Thymus (tissue), 11 donors: ENCODE measurements at regions not wholly inside any gene's neighbourhood (a gene's known extent, or its start where the extent isn't known, plus 50 kb on each side); places are given as distances from the start of the nearest gene placed in this dataset.

Source experiments
- DNase-seq, 9 donors: peaks; one replicate each; pipeline ENCODE4 v3.0.0-alpha.2; 2013; ENCODE audit warnings: low spot score in 9 of 9, low read depth in 6 of 9, missing footprints in 1 of 9
- H3K27ac ChIP-seq, 2 donors: one replicate each; pipeline ENCODE4 v1.5.1; 2013; ENCODE audit warnings: control low read depth in 1 of 2, low read depth in 1 of 2, low read length in 1 of 2, mild to moderate bottlenecking in 1 of 2, moderate library complexity in 1 of 2
- H3K27me3 ChIP-seq, 2 donors: one replicate each; pipeline ENCODE4 v1.5.1; 2013; ENCODE audit warnings: low read length in 1 of 2; ENCODE audit not compliant: control insufficient read depth in 2 of 2, insufficient read depth in 1 of 2
- H3K36me3 ChIP-seq, 2 donors: one replicate each; pipeline ENCODE4 v1.5.1; 2013; ENCODE audit warnings: low read length in 1 of 2, mild to moderate bottlenecking in 1 of 2, moderate library complexity in 1 of 2; ENCODE audit not compliant: control insufficient read depth in 2 of 2, insufficient read depth in 2 of 2
- H3K4me1 ChIP-seq, 2 donors: one replicate each; pipeline ENCODE4 v1.5.1; 2013; ENCODE audit warnings: low read length in 2 of 2; ENCODE audit not compliant: control insufficient read depth in 2 of 2, insufficient read depth in 2 of 2
- H3K4me3 ChIP-seq, 2 donors: one replicate each; pipeline ENCODE4 v1.5.1; 2013; ENCODE audit warnings: low read length in 2 of 2, control low read depth in 1 of 2, mild to moderate bottlenecking in 1 of 2
- H3K9me3 ChIP-seq, 2 donors: one replicate each; pipeline ENCODE4 v1.5.1; 2013; ENCODE audit warnings: low read length in 1 of 2, mild to moderate bottlenecking in 1 of 2; ENCODE audit not compliant: control insufficient read depth in 2 of 2, insufficient read depth in 1 of 2
- WGBS: extraction: QIAGEN DNeasy Blood & Tissue Kit; methylation state at CpG from one replicate; pipeline ENCODE4 v1.1.7; 2013; 5-methylcytosine and 5-hydroxymethylcytosine counted together
- donor health status: healthy.

GRCh38 chr13:37407156-37407555 lies 191.4 kb downstream of the POSTN start:
- H3K36me3 ChIP-seq, result no peaks in the 10 kb centered on the region
- no peak for DNase-seq
- H3K4me1 ChIP-seq, result no peaks in the 10 kb centered on the region
- no peak overlapping the region for H3K4me3 ChIP-seq
- H3K27me3 ChIP-seq, result no peaks in the 10 kb centered on the region
- no peak overlapping the region for H3K27ac ChIP-seq
- WGBS, result 91% methylated on average over 4 of the region's 4 CpGs
- no peaks in the 10 kb centered on the region for H3K9me3 ChIP-seq

DNA sequence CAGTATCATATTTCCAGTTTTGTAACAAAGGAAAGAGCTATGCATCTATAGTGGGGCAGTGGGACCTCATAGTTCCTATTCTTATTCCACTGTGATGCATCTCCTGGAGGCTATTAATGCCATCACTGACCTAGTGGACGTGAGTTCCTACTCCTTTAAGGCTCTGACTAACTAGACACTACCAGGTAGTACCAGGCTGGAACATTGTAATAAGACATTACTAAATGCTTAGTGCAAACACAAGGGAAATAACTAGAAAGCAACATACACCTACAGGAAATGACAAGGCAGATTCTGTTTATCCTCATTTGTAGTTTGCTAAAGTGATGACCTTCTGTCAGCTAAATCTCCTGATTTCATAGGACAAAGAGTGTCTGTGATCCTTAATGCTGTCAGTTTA lies 192.5 kb downstream of the POSTN start:
- WGBS, result 74% methylated on average over 1 of the region's 1 CpG
- DNase-seq, result no peak
- H3K27me3 ChIP-seq, result no peaks in the 10 kb centered on the region
- no peaks in the 10 kb centered on the region for H3K9me3 ChIP-seq
- H3K4me1 ChIP-seq, result no peaks in the 10 kb centered on the region
- H3K27ac ChIP-seq, result no peak overlapping the region
- H3K4me3 ChIP-seq, result no peak overlapping the region
- no peaks in the 10 kb centered on the region for H3K36me3 ChIP-seq

GRCh38 chr13:37403776-37404527 lies 194.6 kb downstream of the POSTN start:
- Histone ChIP-seq H3K4me1 (no peaks in the 10 kb centered on the region), H3K9me3 (no peaks in the 10 kb centered on the region), H3K27ac (no peak overlapping the region), H3K36me3 (no peaks in the 10 kb centered on the region), H3K27me3 (no peaks in the 10 kb centered on the region), H3K4me3 (no peak overlapping the region)
- DNase-seq, result no peak
- 70% methylated on average over 7 of the region's 7 CpGs for WGBS

GRCh38 chr13:37401721-37402120 lies 196.8 kb downstream of the POSTN start:
- no peaks in the 10 kb centered on the region for H3K9me3 ChIP-seq
- no peak overlapping the region for H3K27ac ChIP-seq
- H3K27me3 ChIP-seq, result no peaks in the 10 kb centered on the region
- no peak for DNase-seq
- no peak overlapping the region for H3K4me3 ChIP-seq
- no peaks in the 10 kb centered on the region for H3K36me3 ChIP-seq
- H3K4me1 ChIP-seq, result no peaks in the 10 kb centered on the region

- Histone ChIP-seq H3K27ac (no peak overlapping the region), H3K4me1 (no peaks in the 10 kb centered on the region), H3K27me3 (no peaks in the 10 kb centered on the region), H3K4me3 (no peak overlapping the region), H3K36me3 (no peaks in the 10 kb centered on the region), H3K9me3 (peaks cover 0 to 16% of the 10 kb centered on the region in 2 donors)
- DNase-seq, result no peak
- 95% methylated on average over 3 of the region's 3 CpGs for WGBS
Observed at GRCh38 chr13:37397535-37397934, 201.0 kb downstream of the POSTN start.

GRCh38 chr13:37395544-37395943 lies 203.0 kb downstream of the POSTN start:
- WGBS, result 92% methylated on average over 3 of the region's 3 CpGs
- Histone ChIP-seq H3K4me1 (no peaks in the 10 kb centered on the region), H3K27ac (no peak overlapping the region), H3K36me3 (no peaks in the 10 kb centered on the region), H3K27me3 (no peaks in the 10 kb centered on the region), H3K4me3 (no peak overlapping the region), H3K9me3 (peaks cover 0 to 16% of the 10 kb centered on the region in 2 donors)
- DNase-seq, result no peak

- Histone ChIP-seq H3K36me3 (no peaks in the 10 kb centered on the region), H3K27me3 (no peaks in the 10 kb centered on the region), H3K27ac (no peak overlapping the region), H3K4me3 (no peak overlapping the region), H3K9me3 (peaks cover 0 to 16% of the 10 kb centered on the region in 2 donors), H3K4me1 (no peaks in the 10 kb centered on the region)
- DNase-seq, result no peak
- 93% methylated on average over 3 of the region's 3 CpGs for WGBS
Observed at GRCh38 chr13:37392389-37392788, 206.2 kb downstream of the POSTN start.

DNA sequence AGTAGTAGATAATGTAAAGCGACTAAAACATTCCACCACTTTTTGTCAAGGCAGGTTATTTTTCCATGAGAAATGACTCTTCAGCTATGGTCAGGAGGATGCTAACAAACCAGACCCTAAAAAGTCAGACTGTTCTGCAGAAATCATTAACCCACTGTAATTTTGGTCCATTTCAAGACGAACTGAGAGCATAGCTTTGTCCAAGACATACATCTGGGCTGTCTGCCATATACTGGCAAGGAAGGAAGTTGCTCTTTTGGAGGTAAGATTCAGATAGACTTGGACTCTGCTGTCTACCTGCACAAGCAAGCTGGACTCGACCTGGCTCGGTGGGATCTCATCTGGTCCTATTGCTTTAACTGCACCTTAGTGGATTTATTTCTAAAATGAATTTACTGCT lies 207.8 kb downstream of the POSTN start:
- no peaks in the 10 kb centered on the region for H3K4me1 ChIP-seq
- no peaks in the 10 kb centered on the region for H3K27me3 ChIP-seq
- 92% methylated on average over 4 of the region's 4 CpGs for WGBS
- no peak for DNase-seq
- H3K36me3 ChIP-seq, result no peaks in the 10 kb centered on the region
- H3K9me3 ChIP-seq, result peaks cover 0 to 16% of the 10 kb centered on the region in 2 donors
- no peak overlapping the region for H3K4me3 ChIP-seq
- H3K27ac ChIP-seq, result no peak overlapping the region

DNA sequence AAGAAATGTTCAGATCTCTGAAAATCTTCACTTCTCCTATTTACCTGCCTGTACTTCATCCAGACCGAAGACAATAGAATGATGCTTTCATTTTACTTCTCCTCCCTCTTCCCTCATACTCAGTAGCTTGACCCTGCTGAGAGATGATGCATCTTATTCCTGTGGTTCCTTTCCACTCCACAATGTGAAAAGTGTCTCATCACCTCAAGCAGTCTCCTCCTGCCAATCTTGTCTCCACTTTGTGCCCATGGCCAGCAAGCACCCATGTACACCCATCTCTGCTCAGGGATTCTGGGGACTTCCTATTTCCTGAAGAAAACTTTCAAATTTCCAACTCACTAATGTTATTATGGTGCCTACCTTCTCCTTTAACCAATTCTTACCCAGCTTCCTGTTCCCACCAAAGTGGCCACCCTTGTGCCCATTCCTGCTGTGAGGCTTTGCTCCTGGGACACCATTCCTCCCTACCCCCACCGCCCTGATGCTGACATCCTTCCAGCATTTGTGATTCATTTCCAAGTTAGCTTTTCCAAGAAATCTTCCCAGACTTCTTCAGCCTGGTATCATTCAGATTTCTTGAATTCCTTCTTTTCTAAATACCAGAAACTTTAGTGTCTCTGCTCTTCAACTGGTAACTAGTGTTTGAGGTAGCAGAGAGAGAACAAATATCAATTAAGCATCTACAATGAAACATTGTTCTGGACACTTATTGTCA lies 212.5 kb downstream of the POSTN start:
- Histone ChIP-seq H3K4me3 (no peak overlapping the region), H3K36me3 (no peaks in the 10 kb centered on the region), H3K27me3 (no peaks in the 10 kb centered on the region), H3K9me3 (no peaks in the 10 kb centered on the region), H3K4me1 (no peaks in the 10 kb centered on the region), H3K27ac (no peak overlapping the region)
- no peak for DNase-seq
- WGBS, result 45% methylated on average over 2 of the region's 2 CpGs
